GM12801 (cell line): ENCODE measurements at regions not wholly inside any gene's neighbourhood (a gene's known extent, or its start where the extent isn't known, plus 50 kb on each side); places are given as distances from the start of the nearest gene placed in this dataset.

Experiments
- TF ChIP-seq, protein P1 (sequence below): IDR thresholded peaks from one replicate; pipeline ENCODE4 v1.5.1; 2011; ENCODE audit warnings: control low read depth; ENCODE audit not compliant: insufficient read length; ENCODE audit errors: extremely low read depth

DNA sequence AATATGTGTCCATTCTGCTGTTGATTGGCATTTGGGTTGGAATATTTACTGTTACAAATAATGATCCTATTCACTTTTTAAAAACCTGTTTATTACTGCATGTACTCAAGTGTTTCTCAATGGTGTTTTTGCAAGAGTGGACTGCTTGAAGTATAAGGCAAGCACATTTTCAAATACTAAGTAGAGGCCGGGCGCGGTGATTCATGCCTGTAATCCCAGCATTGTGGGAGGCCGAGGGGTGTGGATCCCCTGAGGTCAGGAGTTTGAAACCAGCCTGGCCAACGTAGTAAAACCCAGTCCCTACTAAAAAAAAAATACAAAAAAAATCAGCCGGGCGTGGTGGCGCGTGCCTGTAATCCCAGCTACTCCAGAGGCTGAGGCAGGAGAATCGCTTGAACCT, 276.9 kb upstream of the ADGRL4 start:
- TF ChIP-seq, protein P1, sequence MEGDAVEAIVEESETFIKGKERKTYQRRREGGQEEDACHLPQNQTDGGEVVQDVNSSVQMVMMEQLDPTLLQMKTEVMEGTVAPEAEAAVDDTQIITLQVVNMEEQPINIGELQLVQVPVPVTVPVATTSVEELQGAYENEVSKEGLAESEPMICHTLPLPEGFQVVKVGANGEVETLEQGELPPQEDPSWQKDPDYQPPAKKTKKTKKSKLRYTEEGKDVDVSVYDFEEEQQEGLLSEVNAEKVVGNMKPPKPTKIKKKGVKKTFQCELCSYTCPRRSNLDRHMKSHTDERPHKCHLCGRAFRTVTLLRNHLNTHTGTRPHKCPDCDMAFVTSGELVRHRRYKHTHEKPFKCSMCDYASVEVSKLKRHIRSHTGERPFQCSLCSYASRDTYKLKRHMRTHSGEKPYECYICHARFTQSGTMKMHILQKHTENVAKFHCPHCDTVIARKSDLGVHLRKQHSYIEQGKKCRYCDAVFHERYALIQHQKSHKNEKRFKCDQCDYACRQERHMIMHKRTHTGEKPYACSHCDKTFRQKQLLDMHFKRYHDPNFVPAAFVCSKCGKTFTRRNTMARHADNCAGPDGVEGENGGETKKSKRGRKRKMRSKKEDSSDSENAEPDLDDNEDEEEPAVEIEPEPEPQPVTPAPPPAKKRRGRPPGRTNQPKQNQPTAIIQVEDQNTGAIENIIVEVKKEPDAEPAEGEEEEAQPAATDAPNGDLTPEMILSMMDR, result no peak

DNA sequence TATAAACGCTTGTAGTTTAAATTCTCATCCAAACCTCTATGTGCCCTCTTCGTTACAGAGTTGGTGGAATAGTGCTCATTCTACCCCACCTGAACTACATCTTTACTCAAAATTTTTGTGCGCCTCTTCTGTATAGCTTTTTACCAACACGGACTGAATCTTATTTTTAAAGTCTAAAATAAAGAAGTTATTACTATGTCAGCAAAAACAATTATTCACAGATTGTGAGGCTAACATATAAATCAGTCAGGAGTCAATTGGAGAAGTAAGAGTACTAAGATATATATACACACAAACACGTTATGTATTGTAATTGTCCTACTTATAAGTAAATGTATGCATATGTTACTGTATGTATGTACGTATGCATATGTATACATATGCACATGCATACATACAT, 274.9 kb upstream of the ADGRL4 start:
- TF ChIP-seq, protein P1, result no peak

DNA sequence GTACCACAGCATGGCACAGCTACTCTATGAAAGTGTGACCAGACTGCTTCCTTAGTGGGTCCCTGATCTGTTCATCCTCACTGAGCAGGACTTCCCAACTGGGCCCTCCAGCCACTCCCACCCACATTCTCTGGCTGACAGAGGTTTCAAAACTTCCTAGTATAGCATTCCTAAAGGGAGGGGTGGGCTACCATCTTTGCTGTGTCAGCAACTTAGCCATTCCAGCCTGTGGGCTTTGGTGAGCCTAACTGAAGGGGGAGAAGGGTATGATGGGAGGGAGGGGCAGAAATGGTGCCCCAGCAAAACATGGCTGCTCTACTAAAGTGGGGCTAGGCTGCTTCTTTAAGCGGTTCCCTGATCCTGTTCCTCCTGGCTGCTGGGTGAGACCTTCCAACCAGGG, 265.2 kb upstream of the ADGRL4 start:
- TF ChIP-seq, protein P1, result no peak

DNA sequence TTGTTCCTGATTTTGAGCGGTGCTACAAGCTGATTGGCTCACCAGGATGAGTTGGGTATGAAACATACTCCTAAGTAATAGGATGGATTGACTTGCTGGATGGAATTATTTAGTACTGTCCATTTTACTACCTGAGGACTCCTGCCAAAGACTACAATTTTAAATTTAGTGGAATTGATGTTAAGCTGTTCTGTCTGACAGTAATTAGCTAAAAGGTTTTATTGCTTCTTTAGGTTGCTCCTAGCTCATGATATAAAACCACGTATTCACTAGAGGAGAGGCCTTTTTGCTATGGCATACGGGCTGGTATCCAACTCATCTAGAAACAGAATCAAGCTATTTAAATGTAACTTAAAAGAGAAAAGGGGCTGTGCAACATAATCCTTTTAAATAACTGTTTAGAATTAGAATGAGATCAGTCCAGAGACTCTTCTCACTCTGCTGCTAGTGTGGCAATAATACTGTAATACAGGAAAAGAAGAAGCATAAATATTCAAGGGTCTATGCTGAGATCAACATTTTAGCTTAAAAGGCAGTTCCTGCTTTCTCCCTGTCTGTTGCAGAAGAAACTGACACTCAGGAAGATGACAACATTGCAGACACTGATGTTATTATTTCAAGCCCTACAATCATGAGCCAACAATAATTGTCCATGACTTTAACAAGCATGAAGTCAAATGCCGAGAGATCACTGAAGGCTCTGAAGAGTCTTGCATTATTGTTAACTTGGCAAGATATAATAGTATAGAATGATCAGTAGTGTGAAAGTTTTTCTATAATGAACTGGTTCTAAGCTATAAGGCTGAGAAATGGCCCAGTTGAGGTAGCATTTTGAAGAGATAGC, 258.7 kb upstream of the ADGRL4 start:
- TF ChIP-seq, protein P1, result no peak

DNA sequence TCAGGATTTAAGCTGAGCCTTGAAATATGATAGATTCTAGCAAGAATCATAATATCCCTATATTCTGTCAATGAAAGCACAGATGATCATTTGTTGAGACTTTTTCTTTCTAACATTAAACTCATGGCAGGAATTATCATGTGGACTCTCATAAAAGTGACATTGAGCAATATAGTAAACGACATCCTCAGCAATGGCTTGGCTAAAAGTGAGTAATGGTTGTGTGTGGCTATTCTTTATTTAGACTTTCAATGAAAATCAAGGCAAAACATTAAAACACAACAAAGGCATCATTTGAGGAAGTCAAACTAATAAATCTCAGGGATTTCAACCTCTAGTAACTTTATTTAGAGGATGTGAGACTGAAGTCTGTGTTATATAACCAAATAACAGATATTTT, 257.8 kb upstream of the ADGRL4 start:
- TF ChIP-seq, protein P1, result no peak

DNA sequence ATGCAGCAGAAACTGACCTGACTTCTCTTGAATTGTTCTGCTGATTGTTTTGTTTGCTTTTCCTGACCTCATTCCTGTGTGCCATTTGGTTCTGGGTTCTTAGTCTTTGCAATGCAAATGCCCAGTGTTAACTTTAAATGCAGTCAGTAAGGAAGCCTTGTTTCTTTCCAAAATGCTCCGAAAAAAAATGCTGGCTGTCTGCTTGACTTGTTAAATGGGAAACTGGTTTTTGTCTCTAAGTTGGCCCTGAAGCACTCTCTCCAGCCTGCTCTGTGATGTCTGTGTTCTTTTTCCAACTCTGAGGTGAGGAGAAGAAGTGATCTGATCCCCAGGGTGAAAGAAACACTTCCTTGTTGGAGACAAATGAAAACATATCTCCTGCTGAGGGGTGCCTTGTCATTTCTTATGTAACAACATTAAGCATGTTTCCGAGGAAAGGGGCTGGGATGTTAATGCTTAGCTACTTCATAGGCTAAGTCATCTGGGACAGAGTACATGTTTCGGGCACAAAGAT, 256.3 kb upstream of the ADGRL4 start:
- TF ChIP-seq, protein P1, result no peak

DNA sequence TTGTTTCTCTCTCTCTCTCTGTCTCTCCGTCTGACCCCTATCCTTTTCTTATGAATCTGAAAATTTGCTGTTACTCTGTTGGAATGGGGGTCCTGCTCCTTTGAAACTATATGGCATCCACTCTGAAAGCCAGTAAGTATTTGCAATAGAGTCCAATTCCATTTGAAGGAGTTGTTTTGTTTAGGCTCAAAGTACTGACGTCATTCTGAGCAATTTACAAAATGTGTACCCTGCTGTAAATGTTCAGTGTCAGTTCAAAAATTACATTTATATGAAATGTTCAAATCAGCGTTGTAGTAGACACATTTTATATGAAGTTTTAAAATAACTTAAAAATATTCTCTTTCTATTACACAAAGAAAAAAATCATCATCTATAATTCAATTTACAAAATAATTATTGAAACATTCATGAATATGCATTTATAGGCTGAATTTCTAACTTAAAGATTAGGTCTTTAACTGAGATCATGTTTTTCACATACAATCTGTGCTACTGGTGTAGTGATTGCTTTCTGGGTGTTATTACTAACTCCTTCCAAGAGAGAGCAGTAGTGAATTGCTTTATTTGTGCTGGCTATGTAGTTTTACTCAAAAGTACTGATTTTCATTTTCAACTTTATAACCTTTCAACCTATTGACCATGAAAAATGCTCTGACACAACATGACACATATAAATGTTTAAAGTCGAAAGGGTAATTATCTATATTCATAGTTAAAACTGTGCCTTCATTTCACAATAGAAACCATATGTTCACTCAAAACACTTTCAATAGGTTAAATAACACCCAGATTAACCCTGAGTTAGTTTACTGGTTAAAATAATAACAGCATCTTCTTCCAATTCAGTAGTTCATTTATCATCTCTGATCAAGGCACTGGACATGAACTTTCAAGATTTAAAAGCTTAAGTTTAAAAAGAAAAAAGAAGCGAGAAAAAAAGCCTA, 253.1 kb upstream of the ADGRL4 start:
- TF ChIP-seq, protein P1, result no peak
